ENCODE measurements at regions not wholly inside any gene's neighbourhood (a gene's known extent, or its start where the extent isn't known, plus 50 kb on each side); places are given as distances from the start of the nearest gene placed in this dataset.

GRCh38 chr10:114708084-114708483 lies 50.0 kb upstream of the ABLIM1 start:
- DNase-seq (ENCODE audit: low read depth): no peak
- no peak overlapping the region for H3K4me3 ChIP-seq (ENCODE audit: low read depth, low read length)
- TF ChIP-seq CTCF (conservative IDR thresholded peaks at IDR 0.05; ENCODE audit: low read depth, low read length): no peak

- H3K4me3 ChIP-seq (ENCODE audit: low read depth, low read length): no peak overlapping the region
- peak; percentile 95 for DNase-seq (ENCODE audit: low read depth)
- TF ChIP-seq CTCF (conservative IDR thresholded peaks at IDR 0.05; ENCODE audit: low read depth, low read length): no peak
Observed at GRCh38 chr10:114708717-114709335, 50.8 kb upstream of the ABLIM1 start.

- no peak for TF ChIP-seq CTCF (conservative IDR thresholded peaks at IDR 0.05; ENCODE audit: low read depth, low read length)
- H3K4me3 ChIP-seq (ENCODE audit: low read depth, low read length): no peak overlapping the region
- peak; percentile 40 for DNase-seq (ENCODE audit: low read depth)
Observed at GRCh38 chr10:114709984-114710383, 51.9 kb upstream of the ABLIM1 start.

- no peak overlapping the region for H3K4me3 ChIP-seq (ENCODE audit: low read depth, low read length)
Observed at GRCh38 chr10:114711176-114711868, 53.2 kb upstream of the ABLIM1 start.

GRCh38 chr10:114711869-114712250 lies 53.8 kb upstream of the ABLIM1 start:
- no peak for DNase-seq (ENCODE audit: low read depth)
- H3K4me3 ChIP-seq (ENCODE audit: low read depth, low read length): no peak overlapping the region
- no peak for TF ChIP-seq CTCF (conservative IDR thresholded peaks at IDR 0.05; ENCODE audit: low read depth, low read length)

More at GRCh38 chr10:114711176-114711868, 53.2 kb upstream of the ABLIM1 start:
- TF ChIP-seq CTCF (conservative IDR thresholded peaks at IDR 0.05; ENCODE audit: low read depth, low read length): no peak
- no peak for DNase-seq (ENCODE audit: low read depth)

- no peak for TF ChIP-seq CTCF (conservative IDR thresholded peaks at IDR 0.05; ENCODE audit: low read depth, low read length)
- DNase-seq (ENCODE audit: low read depth): no peak
- H3K4me3 ChIP-seq (ENCODE audit: low read depth, low read length): no peak overlapping the region
Observed at GRCh38 chr10:114713525-114714090, 55.5 kb upstream of the ABLIM1 start.

Data from choroid plexus epithelial cell (primary cell).